ENCODE measurements at regions not wholly inside any gene's neighbourhood (a gene's known extent, or its start where the extent isn't known, plus 50 kb on each side); places are given as distances from the start of the nearest gene placed in this dataset.

DNA sequence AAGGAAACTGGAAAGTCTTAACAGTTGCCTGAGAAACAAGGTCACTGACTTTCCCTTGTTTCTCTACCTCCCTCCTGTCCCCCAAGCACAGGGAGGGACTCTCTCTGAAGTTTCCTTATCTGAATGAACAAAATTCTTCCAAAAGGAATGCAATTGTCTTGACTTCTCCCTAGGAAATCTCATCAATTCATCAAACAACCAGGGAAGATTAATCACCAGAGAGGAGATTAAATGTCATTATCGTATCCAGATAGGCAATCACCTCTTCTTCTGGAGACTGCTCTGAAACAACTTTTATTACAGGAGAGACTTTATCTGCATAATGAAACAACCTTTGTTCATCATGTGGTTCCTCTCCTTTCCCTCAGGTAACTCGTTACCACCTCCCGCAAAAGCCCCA lies 431.4 kb downstream of the SLC16A7 start:
- Histone ChIP-seq H3K36me3 (ENCODE audit: control insufficient read depth in 4 of 4, insufficient read depth in 3 of 4, low read depth in 1 of 4, low read length in 3 of 4) (no peaks in the 10 kb centered on the region), H3K4me1 (ENCODE audit: control insufficient read depth in 4 of 4, insufficient read depth in 4 of 4, low read length in 3 of 4) (no peaks in the 10 kb centered on the region), H3K27me3 (ENCODE audit: control insufficient read depth in 4 of 4, insufficient read depth in 4 of 4, low read length in 3 of 4) (no peaks in the 10 kb centered on the region), H3K27ac (ENCODE audit: low read depth in 1 of 2, low read length in 2 of 2) (no peak overlapping the region), H3K4me3 (ENCODE audit: low read depth in 1 of 3, low read length in 3 of 3) (no peak overlapping the region), H3K9ac (ENCODE audit: low read depth in 1 of 2, low read length in 2 of 2) (no peak overlapping the region), H3K9me3 (ENCODE audit: control insufficient read depth in 4 of 4, low read length in 3 of 4) (no peaks in the 10 kb centered on the region)
- DNase-seq (ENCODE audit: low spot score), result no peak
- no peak for TF ChIP-seq ZBTB33 (IDR thresholded peaks at IDR 0.05)
- no peak for TF ChIP-seq FOXA1 (IDR thresholded peaks at IDR 0.05)
- no peak for TF ChIP-seq ATF3 (IDR thresholded peaks at IDR 0.05)
- TF ChIP-seq TAF1 (conservative IDR thresholded peaks at IDR 0.05), result no peak
- no peak for TF ChIP-seq SP1 (IDR thresholded peaks at IDR 0.05)
- TF ChIP-seq REST (IDR thresholded peaks at IDR 0.05), result no peak
- TF ChIP-seq YY1 (IDR thresholded peaks at IDR 0.05), result no peak
- TF ChIP-seq RAD21 (IDR thresholded peaks at IDR 0.05), result no peak
- TF ChIP-seq NR2F2 (IDR thresholded peaks at IDR 0.05), result no peak
- no peak for TF ChIP-seq FOXA2 (IDR thresholded peaks at IDR 0.05)
- TF ChIP-seq HNF4G (IDR thresholded peaks at IDR 0.05), result no peak
- TF ChIP-seq JUND (IDR thresholded peaks at IDR 0.05), result no peak
- TF ChIP-seq HNF4A (conservative IDR thresholded peaks at IDR 0.05), result no peak
- no peak for TF ChIP-seq EGR1 (IDR thresholded peaks at IDR 0.05; ENCODE audit: low read depth in 2 of 2)
- TF ChIP-seq MAX (IDR thresholded peaks at IDR 0.05), result no peak
- no peak for TF ChIP-seq CTCF (IDR thresholded peaks at IDR 0.05; ENCODE audit: low read depth, low read length, missing input control)
- TF ChIP-seq RXRA (IDR thresholded peaks at IDR 0.05), result no peak
- no peak for TF ChIP-seq GABPA (IDR thresholded peaks at IDR 0.05 in 1 of 2, conservative IDR thresholded peaks at IDR 0.05 in 1 of 2)
- 59% methylated on average over 3 of the region's 3 CpGs for WGBS
